Muscle layer of colon (tissue), 2 donors: ENCODE measurements at regions not wholly inside any gene's neighbourhood (a gene's known extent, or its start where the extent isn't known, plus 50 kb on each side); places are given as distances from the start of the nearest gene placed in this dataset.

Experiments
- H3K27ac ChIP-seq: one replicate; pipeline ENCODE4 v1.7.0; 2013; ENCODE audit warnings: low read depth, mild to moderate bottlenecking, low read length, moderate library complexity
- H3K27me3 ChIP-seq, 2 donors: one replicate each; pipeline ENCODE4 v1.7.0; 2013; ENCODE audit warnings: low read length in 2 of 2, mild to moderate bottlenecking in 2 of 2; ENCODE audit not compliant: insufficient read depth in 2 of 2, control insufficient read depth in 1 of 2
- H3K36me3 ChIP-seq: one replicate; pipeline ENCODE4 v1.7.0; 2013; ENCODE audit warnings: mild to moderate bottlenecking, low read length; ENCODE audit not compliant: insufficient read depth
- H3K4me1 ChIP-seq: one replicate; pipeline ENCODE4 v1.7.0; 2013; ENCODE audit warnings: mild to moderate bottlenecking, low read length; ENCODE audit not compliant: insufficient read depth
- H3K4me3 ChIP-seq, 2 donors: one replicate each; pipeline ENCODE4 v1.7.0; 2013; ENCODE audit warnings: low read length in 2 of 2, low read depth in 1 of 2, mild to moderate bottlenecking in 1 of 2, moderate library complexity in 1 of 2
- H3K9ac ChIP-seq: one replicate; pipeline ENCODE4 v1.7.0; 2013; ENCODE audit warnings: low read length
- H3K9me3 ChIP-seq: one replicate; pipeline ENCODE4 v1.7.0; 2013; ENCODE audit warnings: mild to moderate bottlenecking, low read length
- donor health status: abdominal sarcoma.
- donor health status: Adenocarcinoma of cecum.

GRCh38 chr1:98028800-98029199 lies 108.0 kb upstream of the DPYD start:
- Histone ChIP-seq H3K27me3 (no peaks in the 10 kb centered on the region), H3K9ac (no peak overlapping the region), H3K4me3 (no peak overlapping the region), H3K4me1 (no peaks in the 10 kb centered on the region), H3K27ac (no peak overlapping the region), H3K36me3 (no peaks in the 10 kb centered on the region), H3K9me3 (no peaks in the 10 kb centered on the region)

- Histone ChIP-seq H3K4me3 (no peak overlapping the region), H3K27ac (no peak overlapping the region), H3K9me3 (no peaks in the 10 kb centered on the region), H3K36me3 (no peaks in the 10 kb centered on the region), H3K9ac (no peak overlapping the region), H3K4me1 (no peaks in the 10 kb centered on the region), H3K27me3 (no peaks in the 10 kb centered on the region)
Measured at GRCh38 chr1:98027103-98027705, 106.4 kb upstream of the DPYD start.

- no peaks in the 10 kb centered on the region for H3K36me3 ChIP-seq
- H3K4me3 ChIP-seq: no peak overlapping the region
- no peaks in the 10 kb centered on the region for H3K9me3 ChIP-seq
- no peaks in the 10 kb centered on the region for H3K27me3 ChIP-seq
- H3K9ac ChIP-seq: no peak overlapping the region
- H3K4me1 ChIP-seq: no peaks in the 10 kb centered on the region
- no peak overlapping the region for H3K27ac ChIP-seq
Measured at GRCh38 chr1:98025858-98026257, 105.0 kb upstream of the DPYD start.

- Histone ChIP-seq H3K4me1 (no peaks in the 10 kb centered on the region), H3K9me3 (no peaks in the 10 kb centered on the region), H3K9ac (no peak overlapping the region), H3K36me3 (no peaks in the 10 kb centered on the region), H3K27ac (no peak overlapping the region), H3K4me3 (no peak overlapping the region), H3K27me3 (no peaks in the 10 kb centered on the region)
Measured at GRCh38 chr1:98021126-98021525, 100.3 kb upstream of the DPYD start.

GRCh38 chr1:98019747-98020146 lies 98.9 kb upstream of the DPYD start:
- H3K9ac ChIP-seq: no peak overlapping the region
- H3K4me3 ChIP-seq: no peak overlapping the region
- no peaks in the 10 kb centered on the region for H3K27me3 ChIP-seq
- no peak overlapping the region for H3K27ac ChIP-seq
- H3K36me3 ChIP-seq: no peaks in the 10 kb centered on the region
- no peaks in the 10 kb centered on the region for H3K9me3 ChIP-seq
- H3K4me1 ChIP-seq: no peaks in the 10 kb centered on the region

GRCh38 chr1:98018074-98018473 lies 97.2 kb upstream of the DPYD start:
- H3K27me3 ChIP-seq: no peaks in the 10 kb centered on the region
- no peak overlapping the region for H3K27ac ChIP-seq
- H3K4me1 ChIP-seq: no peaks in the 10 kb centered on the region
- H3K9me3 ChIP-seq: no peaks in the 10 kb centered on the region
- H3K36me3 ChIP-seq: no peaks in the 10 kb centered on the region
- H3K4me3 ChIP-seq: no peak overlapping the region
- no peak overlapping the region for H3K9ac ChIP-seq

- H3K4me3 ChIP-seq: no peak overlapping the region
- H3K4me1 ChIP-seq: no peaks in the 10 kb centered on the region
- H3K27ac ChIP-seq: no peak overlapping the region
- H3K9ac ChIP-seq: no peak overlapping the region
- H3K9me3 ChIP-seq: no peaks in the 10 kb centered on the region
- H3K36me3 ChIP-seq: no peaks in the 10 kb centered on the region
- no peaks in the 10 kb centered on the region for H3K27me3 ChIP-seq
Measured at GRCh38 chr1:98017184-98017583, 96.3 kb upstream of the DPYD start.

- Histone ChIP-seq H3K27ac (no peak overlapping the region), H3K27me3 (no peaks in the 10 kb centered on the region), H3K9me3 (no peaks in the 10 kb centered on the region), H3K9ac (no peak overlapping the region), H3K36me3 (no peaks in the 10 kb centered on the region), H3K4me1 (no peaks in the 10 kb centered on the region), H3K4me3 (no peak overlapping the region)
Measured at GRCh38 chr1:98008373-98008772, 87.5 kb upstream of the DPYD start.

- Histone ChIP-seq H3K4me3 (no peak overlapping the region), H3K36me3 (no peaks in the 10 kb centered on the region), H3K27ac (no peak overlapping the region), H3K9me3 (no peaks in the 10 kb centered on the region), H3K4me1 (no peaks in the 10 kb centered on the region), H3K9ac (no peak overlapping the region), H3K27me3 (no peaks in the 10 kb centered on the region)
Measured at GRCh38 chr1:98005326-98006010, 84.6 kb upstream of the DPYD start.

- Histone ChIP-seq H3K27ac (no peak overlapping the region), H3K36me3 (no peaks in the 10 kb centered on the region), H3K9me3 (no peaks in the 10 kb centered on the region), H3K9ac (no peak overlapping the region), H3K4me3 (no peak overlapping the region), H3K4me1 (no peaks in the 10 kb centered on the region), H3K27me3 (no peaks in the 10 kb centered on the region)
Measured at GRCh38 chr1:98003442-98003841, 82.6 kb upstream of the DPYD start.

- H3K27me3 ChIP-seq: no peaks in the 10 kb centered on the region
- no peak overlapping the region for H3K27ac ChIP-seq
- H3K9ac ChIP-seq: no peak overlapping the region
- no peak overlapping the region for H3K4me3 ChIP-seq
- no peaks in the 10 kb centered on the region for H3K4me1 ChIP-seq
- no peaks in the 10 kb centered on the region for H3K36me3 ChIP-seq
- H3K9me3 ChIP-seq: no peaks in the 10 kb centered on the region
Measured at GRCh38 chr1:98002288-98002687, 81.5 kb upstream of the DPYD start.

- H3K27me3 ChIP-seq: no peaks in the 10 kb centered on the region
- no peaks in the 10 kb centered on the region for H3K4me1 ChIP-seq
- no peaks in the 10 kb centered on the region for H3K36me3 ChIP-seq
- H3K27ac ChIP-seq: no peak overlapping the region
- H3K9ac ChIP-seq: no peak overlapping the region
- H3K4me3 ChIP-seq: no peak overlapping the region
- H3K9me3 ChIP-seq: no peaks in the 10 kb centered on the region
Measured at GRCh38 chr1:98001764-98002163, 80.9 kb upstream of the DPYD start.
